HuH-7.5 (cell line): ENCODE measurements at regions not wholly inside any gene's neighbourhood (a gene's known extent, or its start where the extent isn't known, plus 50 kb on each side); places are given as distances from the start of the nearest gene placed in this dataset.

Experiments used
- DNase-seq: peaks from one replicate; pipeline ENCODE4 v3.0.0; 2011; ENCODE audit warnings: low spot score

GRCh38 chr21:34022627-34023335, 50.6 kb upstream of the MRPS6 start:
- no peak for DNase-seq

DNA sequence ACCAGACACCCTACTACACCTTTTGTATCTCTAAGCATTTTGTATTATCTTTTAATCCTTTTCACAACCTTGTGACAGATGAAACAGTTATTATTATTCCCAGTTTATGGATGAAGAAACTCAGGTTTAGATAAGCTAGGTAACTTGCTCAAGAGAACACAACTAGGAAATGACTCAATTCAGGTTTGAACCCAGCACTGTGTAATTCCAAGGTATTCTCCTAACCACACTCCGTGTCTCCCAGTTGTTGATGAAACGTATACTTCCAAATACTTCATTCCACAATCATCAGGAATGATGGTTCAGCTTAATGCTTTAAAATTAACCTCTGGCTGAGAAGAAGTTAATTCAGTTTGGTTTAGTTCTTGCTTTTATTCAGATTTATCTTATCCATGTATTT, 51.7 kb upstream of the MRPS6 start:
- no peak for DNase-seq

- no peak for DNase-seq
These were observed 52.3 kb upstream of the MRPS6 start for GRCh38 chr21:34020983-34021553.

DNA sequence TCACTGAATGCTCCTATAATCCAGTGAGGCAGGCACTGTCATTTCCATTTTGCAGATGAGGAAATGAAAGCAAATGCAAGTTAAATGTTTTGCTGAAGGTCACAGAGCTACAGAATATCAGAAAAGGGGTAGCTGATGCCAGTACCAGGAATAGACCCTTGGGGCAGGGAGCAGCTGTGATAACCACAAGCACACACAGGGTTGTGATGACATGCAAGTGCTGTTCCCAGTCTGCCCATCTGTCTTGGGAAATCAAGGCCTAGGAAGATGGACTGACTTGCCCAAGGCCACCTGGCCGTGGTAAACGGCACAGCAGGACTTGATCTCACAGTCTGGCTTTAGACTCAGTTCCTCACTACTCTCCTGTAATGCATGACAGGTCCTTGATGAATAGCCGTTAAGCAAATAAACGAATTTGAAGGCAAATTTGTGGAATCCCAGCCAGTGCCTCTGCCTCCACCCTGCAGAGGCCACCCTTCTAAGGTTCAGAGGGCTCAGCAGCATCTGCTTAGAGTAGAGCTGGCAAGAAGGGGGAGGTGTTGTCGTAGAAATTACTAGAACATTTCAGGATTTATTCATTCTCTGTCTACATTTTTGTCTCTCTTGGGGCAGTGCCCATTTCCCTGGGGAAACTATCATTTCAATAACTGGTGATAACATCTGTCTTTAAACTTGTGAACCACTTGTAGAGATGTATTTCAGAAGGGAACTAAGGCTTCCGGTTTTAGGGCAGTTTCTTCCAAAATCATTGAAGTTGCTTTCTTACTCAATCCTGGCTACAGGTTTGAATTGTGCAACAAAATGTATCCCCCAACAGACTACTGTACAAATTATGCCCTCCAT, 53.2 kb upstream of the MRPS6 start:
- DNase-seq: no peak

- no peak for DNase-seq
These were observed 54.0 kb upstream of the MRPS6 start for GRCh38 chr21:34019402-34019801.

DNA sequence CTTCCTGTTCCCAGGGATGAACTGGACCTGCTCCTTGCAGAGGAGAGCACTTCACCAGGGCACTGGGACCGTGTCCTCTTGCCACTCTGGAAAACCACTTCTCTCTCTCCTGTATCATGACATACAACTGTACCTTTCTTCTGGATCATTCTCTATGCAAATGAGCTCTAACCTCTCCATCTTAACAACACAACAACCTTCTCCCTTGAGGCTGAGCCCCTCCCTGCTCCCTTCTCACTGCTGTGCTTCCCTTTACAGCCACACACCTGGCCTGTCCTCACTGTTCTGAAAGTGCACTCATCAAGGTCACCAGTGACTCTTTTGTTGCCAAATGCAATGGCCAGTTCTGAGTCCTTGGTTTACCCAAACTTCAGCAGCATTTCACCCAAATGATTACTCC, 54.5 kb upstream of the MRPS6 start:
- no peak for DNase-seq

GRCh38 chr21:34018185-34018584, 55.2 kb upstream of the MRPS6 start:
- no peak for DNase-seq

GRCh38 chr21:34017039-34017961, 56.1 kb upstream of the MRPS6 start:
- no peak for DNase-seq

DNA sequence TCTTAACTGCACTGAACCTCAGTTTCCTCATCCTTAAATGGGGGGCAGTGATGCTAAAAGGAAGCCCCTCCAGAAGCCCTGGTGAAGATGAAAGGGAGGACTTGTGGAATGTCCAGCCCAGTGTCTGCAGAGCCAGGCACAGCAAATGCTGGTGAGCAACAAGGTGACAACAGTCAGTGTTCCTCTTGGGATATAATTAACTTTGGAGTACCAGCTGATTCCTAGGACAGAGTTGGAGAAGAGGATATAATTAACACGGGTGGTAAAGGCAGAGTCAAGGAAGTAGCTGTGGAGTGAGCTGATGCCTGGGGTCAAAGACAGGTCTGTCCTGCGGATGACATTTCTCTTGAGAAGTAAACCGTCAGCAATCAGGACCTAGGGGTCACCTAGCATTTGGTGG, 60.7 kb upstream of the MRPS6 start:
- DNase-seq: no peak

- DNase-seq: no peak
These were observed 61.7 kb upstream of the MRPS6 start for GRCh38 chr21:34011660-34012059.

- DNase-seq: no peak
These were observed 64.2 kb upstream of the MRPS6 start for GRCh38 chr21:34009193-34009592.

- DNase-seq: no peak
These were observed 64.8 kb upstream of the MRPS6 start for GRCh38 chr21:34008618-34009017.

DNA sequence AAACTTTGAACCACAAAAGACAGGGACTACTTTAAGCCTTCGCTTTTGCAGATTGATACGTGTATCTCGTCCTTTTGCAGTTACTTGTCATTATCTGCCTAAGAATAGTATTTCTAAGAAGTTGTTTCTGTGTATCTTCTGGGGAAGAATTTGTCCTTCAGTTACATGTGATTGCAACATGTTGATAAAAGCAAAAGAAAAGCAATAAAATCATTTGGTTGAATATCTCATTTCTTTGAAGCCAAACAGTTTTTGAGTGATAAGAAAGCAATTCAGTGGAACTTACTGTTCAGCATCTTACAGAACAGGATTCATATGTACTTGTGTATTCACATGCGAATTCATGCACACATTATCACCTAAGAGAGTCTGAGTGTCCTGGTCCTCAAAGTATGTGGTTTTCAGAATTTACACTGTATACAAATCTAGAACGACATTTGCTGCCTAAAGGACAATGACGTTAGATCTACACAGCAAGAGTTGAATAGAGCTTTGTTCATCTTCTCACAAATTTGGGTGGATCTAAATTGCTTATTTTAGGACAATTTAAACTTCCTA, 66.7 kb upstream of the MRPS6 start:
- DNase-seq: no peak

DNA sequence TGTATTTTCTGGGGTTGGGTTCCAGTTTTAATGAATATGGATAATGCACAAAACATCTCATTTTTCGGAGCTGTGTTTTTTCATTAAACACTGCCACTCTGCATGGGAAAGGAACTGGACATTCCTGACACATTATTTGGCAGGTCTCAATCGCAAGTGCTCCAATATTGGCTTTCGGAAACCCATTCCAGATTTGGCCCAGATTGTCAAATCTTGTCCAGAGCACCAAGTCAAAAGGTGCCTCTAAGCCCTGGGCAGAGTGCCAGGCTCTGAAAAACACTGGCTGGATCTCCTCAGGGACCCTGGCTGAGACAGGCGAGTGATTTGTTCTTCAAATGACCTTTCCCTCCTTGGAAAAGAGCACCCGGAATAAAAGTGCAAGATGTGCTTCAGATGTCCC, 68.4 kb upstream of the MRPS6 start:
- no peak for DNase-seq

GRCh38 chr21:34004013-34004938, 69.1 kb upstream of the MRPS6 start:
- DNase-seq: no peak

DNA sequence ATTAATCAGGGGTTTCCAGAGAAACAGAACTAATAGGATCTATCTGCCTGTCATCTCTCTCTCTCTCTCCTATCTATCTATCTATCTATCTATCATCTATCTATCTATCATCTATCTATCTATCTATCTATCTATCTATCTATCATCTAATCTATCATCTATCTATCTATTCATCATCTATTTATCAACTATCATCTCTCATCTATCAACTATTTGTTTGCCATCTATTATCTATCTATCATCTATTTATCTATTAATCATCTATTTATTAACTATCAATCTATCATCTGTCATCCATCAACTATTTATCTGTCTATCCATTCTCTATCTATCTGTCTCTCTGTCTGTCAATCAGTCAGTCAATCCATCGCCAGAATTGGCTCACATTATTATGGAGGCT, 70.0 kb upstream of the MRPS6 start:
- DNase-seq: no peak

DNA sequence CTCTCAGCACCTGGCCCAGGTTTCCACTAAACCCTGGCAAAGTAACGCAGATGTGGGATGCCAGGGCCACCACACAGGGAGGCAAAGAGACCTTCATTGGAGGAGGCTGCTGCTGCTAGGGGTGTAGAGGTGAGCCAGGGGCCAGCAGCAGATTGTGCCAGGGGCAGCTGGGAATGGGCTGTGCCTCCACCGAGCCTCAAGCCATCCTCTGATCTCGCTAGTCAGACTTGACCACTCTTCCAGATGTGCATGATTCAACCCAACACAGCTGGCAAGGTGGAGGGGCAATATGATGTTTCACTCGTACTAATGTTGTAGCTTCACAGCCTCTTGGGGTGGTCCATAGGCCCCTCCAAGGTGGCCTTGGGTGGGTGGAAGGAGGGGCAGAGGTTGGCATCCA, 73.0 kb upstream of the MRPS6 start:
- DNase-seq: no peak

DNA sequence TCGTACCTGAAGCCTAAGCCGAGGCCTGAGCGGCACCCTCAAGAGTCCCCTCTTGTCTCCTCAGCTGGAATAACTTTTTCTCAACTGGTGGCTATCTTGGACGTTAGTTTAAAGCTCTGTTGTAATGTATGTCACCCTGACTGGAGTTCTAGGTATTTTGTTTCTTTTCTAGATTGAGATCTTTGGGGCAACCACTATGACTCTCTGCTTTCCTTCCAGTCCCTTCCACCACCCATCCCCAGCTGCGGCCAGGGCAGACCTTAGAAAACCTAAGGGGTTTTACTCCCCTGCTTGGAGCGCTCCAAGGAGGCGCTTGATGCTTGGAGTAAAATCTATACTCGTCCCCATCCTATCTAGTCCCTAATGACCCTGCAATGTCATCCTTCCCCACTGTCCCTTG, 74.6 kb upstream of the MRPS6 start:
- no peak for DNase-seq

- no peak for DNase-seq
These were observed 75.0 kb upstream of the MRPS6 start for GRCh38 chr21:33998402-33998801.

GRCh38 chr21:33997436-33997835, 75.9 kb upstream of the MRPS6 start:
- no peak for DNase-seq

GRCh38 chr21:33994373-33994772, 78.8 kb upstream of the ATP5PO start:
- no peak for DNase-seq
